Stimulated activated naive CD4-positive, alpha-beta T cell (primary cell): ENCODE measurements at regions not wholly inside any gene's neighbourhood (a gene's known extent, or its start where the extent isn't known, plus 50 kb on each side); places are given as distances from the start of the nearest gene placed in this dataset.
A peak's percentile ranks its signal among the peaks of the same experiment; 100 is the strongest.
"Not testable (repeated sequence)": the region's sequence is repeated elsewhere in the genome, so short reads cannot be mapped to it uniquely, and the experiment has no call there.

Source experiments
- DNase-seq, 6 experiments: peaks; one replicate each; lab custom pipeline; 2025; lab: John Stamatoyannopoulos, UW

- DNase-seq = no peak
These were observed 52.4 kb downstream of the ELAPOR2 start for GRCh38 chr7:87007038-87007437.

GRCh38 chr7:87004956-87005355, 54.5 kb downstream of the ELAPOR2 start:
- DNase-seq = no peak

GRCh38 chr7:87003872-87004798, 55.3 kb downstream of the ELAPOR2 start:
- DNase-seq = no peak

GRCh38 chr7:87001214-87001613, 58.2 kb downstream of the ELAPOR2 start:
- no peak for DNase-seq

- no peak for DNase-seq
These were observed 59.1 kb downstream of the ELAPOR2 start for GRCh38 chr7:87000344-87000743.

GRCh38 chr7:86999750-87000149, 59.7 kb downstream of the ELAPOR2 start:
- no peak for DNase-seq

GRCh38 chr7:86995814-86996213, 63.6 kb downstream of the ELAPOR2 start:
- no peak for DNase-seq

GRCh38 chr7:86995052-86995725, 64.3 kb downstream of the ELAPOR2 start:
- DNase-seq = no peak

GRCh38 chr7:86991771-86992191, 67.7 kb downstream of the ELAPOR2 start:
- DNase-seq = no peak

GRCh38 chr7:86991093-86991769, 68.2 kb downstream of the ELAPOR2 start:
- DNase-seq = no peak

GRCh38 chr7:86989407-86989806, 70.0 kb downstream of the ELAPOR2 start:
- no peak for DNase-seq

- DNase-seq = not testable (repeated sequence)
These were observed 71.6 kb downstream of the ELAPOR2 start for GRCh38 chr7:86987834-86988233.

GRCh38 chr7:86987358-86987757, 72.1 kb downstream of the ELAPOR2 start:
- DNase-seq = not testable (repeated sequence)

GRCh38 chr7:86985342-86985741, 74.1 kb downstream of the ELAPOR2 start:
- DNase-seq = not testable (repeated sequence)

GRCh38 chr7:86983654-86984053, 75.8 kb downstream of the ELAPOR2 start:
- DNase-seq = not testable (repeated sequence)

- not testable (repeated sequence) for DNase-seq
These were observed 77.5 kb downstream of the ELAPOR2 start for GRCh38 chr7:86981937-86982336.

- DNase-seq = no peak
These were observed 78.3 kb downstream of the ELAPOR2 start for GRCh38 chr7:86981127-86981526.

GRCh38 chr7:86980223-86980622, 79.2 kb downstream of the ELAPOR2 start:
- DNase-seq = no peak

GRCh38 chr7:86978808-86979506, 80.5 kb downstream of the ELAPOR2 start:
- peak in 3 of 6 experiments; percentile 80 to 88 (median 87) for DNase-seq

- DNase-seq = no peak
These were observed 82.5 kb downstream of the ELAPOR2 start for GRCh38 chr7:86976958-86977357.

- DNase-seq = no peak
These were observed 83.5 kb downstream of the ELAPOR2 start for GRCh38 chr7:86975914-86976313.

- no peak for DNase-seq
These were observed 84.0 kb downstream of the ELAPOR2 start for GRCh38 chr7:86975449-86975848.
